Trophoblast cell (in vitro differentiated cells and primary cell): ENCODE measurements at regions not wholly inside any gene's neighbourhood (a gene's known extent, or its start where the extent isn't known, plus 50 kb on each side); places are given as distances from the start of the nearest gene placed in this dataset.

ENCODE experiments used
- DNase-seq, 2 donors: peaks; one replicate each; pipeline ENCODE4 v3.0.0-alpha.2; 2016
- H2AFZ ChIP-seq: 2 replicates; pipeline ENCODE4 v1.6.1; 2013; ENCODE audit warnings: low read length, moderate library complexity, mild to moderate bottlenecking; ENCODE audit not compliant: insufficient read depth, poor library complexity
- H2AK5ac ChIP-seq: 2 replicates; pipeline ENCODE4 v1.6.1; 2013; ENCODE audit warnings: mild to moderate bottlenecking, low read length
- H2BK120ac ChIP-seq: 2 replicates; pipeline ENCODE4 v1.6.1; 2013; ENCODE audit warnings: low read length, mild to moderate bottlenecking, moderate library complexity; ENCODE audit not compliant: insufficient read depth, poor library complexity
- H2BK12ac ChIP-seq: 2 replicates; pipeline ENCODE4 v1.6.1; 2013; ENCODE audit warnings: mild to moderate bottlenecking, low read length, moderate library complexity
- H2BK5ac ChIP-seq: 2 replicates; pipeline ENCODE4 v1.6.1; 2013; ENCODE audit warnings: low read length, low read depth, moderate library complexity, mild to moderate bottlenecking; ENCODE audit not compliant: poor library complexity
- H3K14ac ChIP-seq: 2 replicates; pipeline ENCODE4 v1.6.1; 2013; ENCODE audit warnings: mild to moderate bottlenecking, low read length
- H3K18ac ChIP-seq: 2 replicates; pipeline ENCODE4 v1.6.1; 2013; ENCODE audit warnings: mild to moderate bottlenecking, low read length
- H3K23ac ChIP-seq: 2 replicates; pipeline ENCODE4 v1.6.1; 2013; ENCODE audit warnings: low read length
- H3K27ac ChIP-seq: 2 replicates; pipeline ENCODE4 v1.5.1; 2013; ENCODE audit warnings: low read depth, mild to moderate bottlenecking, inconsistent platforms, low read length, moderate library complexity
- H3K27me3 ChIP-seq: 2 replicates; pipeline ENCODE4 v1.6.1; 2013; ENCODE audit warnings: inconsistent platforms, mild to moderate bottlenecking, low read length, moderate library complexity; ENCODE audit not compliant: insufficient read depth
- H3K36me3 ChIP-seq, 2 experiments: 1 replicate in 1 of 2; 2 replicates in 1 of 2; pipeline ENCODE4 v1.6.1; 2013; ENCODE audit warnings: low read length in 2 of 2, mild to moderate bottlenecking in 2 of 2, moderate library complexity in 1 of 2; ENCODE audit not compliant: insufficient read depth in 2 of 2, control insufficient read depth in 1 of 2
- H3K4ac ChIP-seq: 2 replicates; pipeline ENCODE4 v1.6.1; 2013; ENCODE audit warnings: low read depth, mild to moderate bottlenecking, low read length, moderate library complexity
- H3K4me1 ChIP-seq, 2 experiments: 1 replicate in 1 of 2; 2 replicates in 1 of 2; pipeline ENCODE4 v1.6.1; 2013; ENCODE audit warnings: low read length in 2 of 2, mild to moderate bottlenecking in 2 of 2, moderate library complexity in 1 of 2; ENCODE audit not compliant: insufficient read depth in 2 of 2, control insufficient read depth in 1 of 2
- H3K4me2 ChIP-seq: 2 replicates; pipeline ENCODE4 v1.6.1; 2013; ENCODE audit warnings: inconsistent platforms, mild to moderate bottlenecking, low read length, moderate library complexity
- H3K4me3 ChIP-seq: 2 replicates; pipeline ENCODE4 v1.5.1; 2013; ENCODE audit warnings: mild to moderate bottlenecking, low read depth, low read length, inconsistent platforms
- H3K79me1 ChIP-seq: one replicate; pipeline ENCODE4 v1.6.1; 2013; ENCODE audit warnings: low read length
- H3K79me2 ChIP-seq: 2 replicates; pipeline ENCODE4 v1.6.1; 2013; ENCODE audit warnings: low read length, mild to moderate bottlenecking; ENCODE audit not compliant: control insufficient read depth, insufficient read depth, poor library complexity
- H3K9ac ChIP-seq: 2 replicates; pipeline ENCODE4 v1.6.1; 2013; ENCODE audit warnings: mild to moderate bottlenecking, low read length
- H3K9me3 ChIP-seq: 2 replicates; pipeline ENCODE4 v1.6.1; 2013; ENCODE audit warnings: low read depth, mild to moderate bottlenecking, control low read depth, inconsistent platforms, low read length; ENCODE audit not compliant: insufficient read depth
- H4K12ac ChIP-seq: 2 replicates; pipeline ENCODE4 v1.6.1; 2013; ENCODE audit warnings: low read depth, mild to moderate bottlenecking, low read length, moderate library complexity
- H4K8ac ChIP-seq: 2 replicates; pipeline ENCODE4 v1.6.1; 2013; ENCODE audit warnings: low read depth, mild to moderate bottlenecking, low read length, moderate library complexity
- H4K91ac ChIP-seq: one replicate; pipeline ENCODE4 v1.6.1; 2013; ENCODE audit warnings: low read depth, mild to moderate bottlenecking, low read length, moderate library complexity
- whole genome bisulfite sequencing: extraction: QIAGEN DNeasy Blood & Tissue Kit; methylation state at CpG from one replicate; pipeline ENCODE4 v1.1.7; 2013; ENCODE audit warnings: missing lambda C conversion rate; ENCODE audit not compliant: insufficient read length, insufficient coverage; ENCODE audit errors: extremely low coverage; 5-methylcytosine and 5-hydroxymethylcytosine counted together

GRCh38 chr2:167651406-167652151, 595.8 kb downstream of the STK39 start:
- H2AFZ ChIP-seq: no peak overlapping the region
- H3K9me3 ChIP-seq: no peaks in the 10 kb centered on the region
- no peak overlapping the region for H4K91ac ChIP-seq
- no peak overlapping the region for H3K4me3 ChIP-seq
- H3K4me2 ChIP-seq: no peak overlapping the region
- H4K8ac ChIP-seq: no peak overlapping the region
- no peak overlapping the region for H3K9ac ChIP-seq
- H2BK12ac ChIP-seq: no peak overlapping the region
- no peak overlapping the region for H3K27ac ChIP-seq
- H2BK5ac ChIP-seq: no peak overlapping the region
- no peaks in the 10 kb centered on the region for H3K79me1 ChIP-seq
- no peak overlapping the region for H4K12ac ChIP-seq
- H3K36me3 ChIP-seq: no peaks in the 10 kb centered on the region
- WGBS: 100% methylated on average over 1 of the region's 5 CpGs
- H2AK5ac ChIP-seq: no peak overlapping the region
- H3K79me2 ChIP-seq: no peaks in the 10 kb centered on the region
- no peaks in the 10 kb centered on the region for H3K27me3 ChIP-seq
- no peak overlapping the region for H3K4ac ChIP-seq
- H3K23ac ChIP-seq: no peak overlapping the region
- no peak overlapping the region for H3K14ac ChIP-seq
- no peak overlapping the region for H3K18ac ChIP-seq
- no peak overlapping the region for H2BK120ac ChIP-seq
- H3K4me1 ChIP-seq: no peaks in the 10 kb centered on the region
- no peak for DNase-seq

GRCh38 chr2:167646557-167646956, 600.8 kb downstream of the STK39 start:
- H2BK12ac ChIP-seq: no peak overlapping the region
- DNase-seq: no peak
- H3K36me3 ChIP-seq: no peaks in the 10 kb centered on the region
- H3K27ac ChIP-seq: no peak overlapping the region
- H3K4me1 ChIP-seq: no peaks in the 10 kb centered on the region
- no peak overlapping the region for H4K91ac ChIP-seq
- no peak overlapping the region for H3K14ac ChIP-seq
- H3K79me2 ChIP-seq: no peaks in the 10 kb centered on the region
- H3K23ac ChIP-seq: no peak overlapping the region
- no peak overlapping the region for H4K12ac ChIP-seq
- no peak overlapping the region for H3K18ac ChIP-seq
- H3K4me2 ChIP-seq: no peak overlapping the region
- H4K8ac ChIP-seq: no peak overlapping the region
- H2BK120ac ChIP-seq: no peak overlapping the region
- H2AFZ ChIP-seq: no peak overlapping the region
- no peak overlapping the region for H2AK5ac ChIP-seq
- H2BK5ac ChIP-seq: no peak overlapping the region
- H3K27me3 ChIP-seq: no peaks in the 10 kb centered on the region
- H3K9me3 ChIP-seq: no peaks in the 10 kb centered on the region
- no peak overlapping the region for H3K4ac ChIP-seq
- H3K9ac ChIP-seq: no peak overlapping the region
- no CpG with 5 or more reads among the region's 2 CpGs for WGBS
- H3K79me1 ChIP-seq: no peaks in the 10 kb centered on the region
- no peak overlapping the region for H3K4me3 ChIP-seq

GRCh38 chr2:167640096-167640495, 607.3 kb downstream of the STK39 start:
- H3K79me2 ChIP-seq: no peaks in the 10 kb centered on the region
- H3K79me1 ChIP-seq: no peaks in the 10 kb centered on the region
- no peak for DNase-seq
- no peak overlapping the region for H3K4ac ChIP-seq
- H3K27ac ChIP-seq: no peak overlapping the region
- no peaks in the 10 kb centered on the region for H3K27me3 ChIP-seq
- H4K91ac ChIP-seq: no peak overlapping the region
- H2BK120ac ChIP-seq: no peak overlapping the region
- H3K23ac ChIP-seq: no peak overlapping the region
- no peak overlapping the region for H3K9ac ChIP-seq
- H2AFZ ChIP-seq: no peak overlapping the region
- H3K18ac ChIP-seq: no peak overlapping the region
- H3K4me1 ChIP-seq: no peaks in the 10 kb centered on the region
- H2BK5ac ChIP-seq: no peak overlapping the region
- no peak overlapping the region for H2AK5ac ChIP-seq
- H3K9me3 ChIP-seq: no peaks in the 10 kb centered on the region
- H2BK12ac ChIP-seq: no peak overlapping the region
- H3K36me3 ChIP-seq: no peaks in the 10 kb centered on the region
- WGBS: no CpG with 5 or more reads among the region's 1 CpG
- no peak overlapping the region for H4K8ac ChIP-seq
- H4K12ac ChIP-seq: no peak overlapping the region
- no peak overlapping the region for H3K14ac ChIP-seq
- no peak overlapping the region for H3K4me3 ChIP-seq
- H3K4me2 ChIP-seq: no peak overlapping the region

- H3K4ac ChIP-seq: no peak overlapping the region
- no peak overlapping the region for H2AK5ac ChIP-seq
- no peak overlapping the region for H2BK120ac ChIP-seq
- H3K14ac ChIP-seq: no peak overlapping the region
- H3K9ac ChIP-seq: no peak overlapping the region
- no peak overlapping the region for H2AFZ ChIP-seq
- no peak overlapping the region for H4K8ac ChIP-seq
- no peak overlapping the region for H3K4me3 ChIP-seq
- no peak overlapping the region for H3K4me2 ChIP-seq
- H4K91ac ChIP-seq: no peak overlapping the region
- no peaks in the 10 kb centered on the region for H3K36me3 ChIP-seq
- no peak overlapping the region for H3K18ac ChIP-seq
- H3K23ac ChIP-seq: no peak overlapping the region
- no peak overlapping the region for H3K27ac ChIP-seq
- no peaks in the 10 kb centered on the region for H3K79me2 ChIP-seq
- H3K4me1 ChIP-seq: no peaks in the 10 kb centered on the region
- H3K79me1 ChIP-seq: no peaks in the 10 kb centered on the region
- no peak overlapping the region for H2BK12ac ChIP-seq
- H2BK5ac ChIP-seq: no peak overlapping the region
- H3K9me3 ChIP-seq: no peaks in the 10 kb centered on the region
- H3K27me3 ChIP-seq: no peaks in the 10 kb centered on the region
- DNase-seq: no peak
- no peak overlapping the region for H4K12ac ChIP-seq
These were observed 609.7 kb downstream of the STK39 start for GRCh38 chr2:167637741-167638140.
